ENCODE measurements at regions not wholly inside any gene's neighbourhood (a gene's known extent, or its start where the extent isn't known, plus 50 kb on each side); places are given as distances from the start of the nearest gene placed in this dataset.

DNA sequence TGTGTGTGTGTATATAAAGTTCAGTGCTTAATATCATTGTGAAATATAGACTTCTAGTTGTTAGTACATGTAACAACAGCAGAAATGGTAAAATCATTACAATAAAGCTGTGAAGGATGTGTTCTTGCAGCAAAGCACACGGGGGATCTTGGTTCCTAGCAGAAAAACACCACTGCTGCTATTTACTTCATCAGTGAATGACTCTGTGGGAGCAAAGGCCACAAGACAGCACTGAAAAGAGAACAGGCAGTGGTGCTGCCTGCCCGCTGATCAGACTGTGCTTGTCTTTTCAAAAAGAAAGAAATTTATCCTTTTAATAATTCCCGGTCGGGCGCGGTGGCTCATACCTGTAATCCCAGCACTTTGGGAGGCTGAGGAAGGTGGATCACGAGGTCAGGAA lies 689.9 kb upstream of the CITED2 start:
- TF ChIP-seq, protein P1, sequence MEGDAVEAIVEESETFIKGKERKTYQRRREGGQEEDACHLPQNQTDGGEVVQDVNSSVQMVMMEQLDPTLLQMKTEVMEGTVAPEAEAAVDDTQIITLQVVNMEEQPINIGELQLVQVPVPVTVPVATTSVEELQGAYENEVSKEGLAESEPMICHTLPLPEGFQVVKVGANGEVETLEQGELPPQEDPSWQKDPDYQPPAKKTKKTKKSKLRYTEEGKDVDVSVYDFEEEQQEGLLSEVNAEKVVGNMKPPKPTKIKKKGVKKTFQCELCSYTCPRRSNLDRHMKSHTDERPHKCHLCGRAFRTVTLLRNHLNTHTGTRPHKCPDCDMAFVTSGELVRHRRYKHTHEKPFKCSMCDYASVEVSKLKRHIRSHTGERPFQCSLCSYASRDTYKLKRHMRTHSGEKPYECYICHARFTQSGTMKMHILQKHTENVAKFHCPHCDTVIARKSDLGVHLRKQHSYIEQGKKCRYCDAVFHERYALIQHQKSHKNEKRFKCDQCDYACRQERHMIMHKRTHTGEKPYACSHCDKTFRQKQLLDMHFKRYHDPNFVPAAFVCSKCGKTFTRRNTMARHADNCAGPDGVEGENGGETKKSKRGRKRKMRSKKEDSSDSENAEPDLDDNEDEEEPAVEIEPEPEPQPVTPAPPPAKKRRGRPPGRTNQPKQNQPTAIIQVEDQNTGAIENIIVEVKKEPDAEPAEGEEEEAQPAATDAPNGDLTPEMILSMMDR (IDR thresholded peaks at IDR 0.05; ENCODE audit: low read length): no peak
- no peak for TF ChIP-seq EZH2 (IDR thresholded peaks at IDR 0.05; ENCODE audit: borderline replicate concordance, low read length)
